ENCODE measurements at regions not wholly inside any gene's neighbourhood (a gene's known extent, or its start where the extent isn't known, plus 50 kb on each side); places are given as distances from the start of the nearest gene placed in this dataset.

- TF ChIP-seq TEAD4 (IDR thresholded peaks at IDR 0.05; ENCODE audit: low read depth, low read length) (no peak), BRCA1 (IDR thresholded peaks at IDR 0.05; ENCODE audit: low read depth, low read length) (no peak), JUND (IDR thresholded peaks at IDR 0.05; ENCODE audit: low read length) (no peak)
Observed at GRCh38 chr9:96158147-96158546, 143.8 kb downstream of the HSD17B3 start (continued).
